ENCODE measurements at regions not wholly inside any gene's neighbourhood (a gene's known extent, or its start where the extent isn't known, plus 50 kb on each side); places are given as distances from the start of the nearest gene placed in this dataset.

DNA sequence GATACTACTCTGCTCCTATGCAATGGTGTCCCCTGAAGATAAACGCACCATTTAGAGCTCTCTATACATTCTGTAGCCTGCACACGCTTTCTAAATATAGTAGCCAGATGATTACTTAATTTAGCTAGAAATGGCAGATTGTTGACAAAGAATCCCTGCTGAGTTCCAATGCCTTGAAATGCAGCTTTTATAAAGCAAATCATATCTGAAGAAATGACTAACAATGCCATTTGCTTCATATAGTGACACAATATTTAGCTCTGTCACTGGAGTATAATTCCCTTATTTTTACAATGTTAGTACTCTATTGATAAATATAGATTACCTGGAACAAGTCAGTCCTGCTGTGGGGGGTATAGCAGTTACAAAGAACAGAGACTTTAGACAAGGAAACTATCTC, 166.2 kb downstream of the CDCA7 start:
- no peak for TF ChIP-seq EZH2 (IDR thresholded peaks at IDR 0.05; ENCODE audit: borderline replicate concordance, low read depth, low read length, poor library complexity, severe bottlenecking)
- Histone ChIP-seq H3K36me3 (ENCODE audit: insufficient read depth, low read length, poor library complexity, severe bottlenecking) (no peaks in the 10 kb centered on the region), H3K9me3 (ENCODE audit: low read depth, low read length, poor library complexity, severe bottlenecking) (peaks cover 6% of the 10 kb centered on the region), H3K4me1 (ENCODE audit: insufficient read depth, low read length, poor library complexity, severe bottlenecking) (no peaks in the 10 kb centered on the region), H3K27ac (ENCODE audit: low read depth, low read length, poor library complexity, severe bottlenecking) (no peak overlapping the region), H3K27me3 (replicated peaks; ENCODE audit: insufficient read depth, low read depth, low read length, poor library complexity) (peaks cover 46% of the 10 kb centered on the region), H3K4me3 (ENCODE audit: low read depth, low read length, poor library complexity, severe bottlenecking) (no peak overlapping the region)
- DNase-seq (ENCODE audit: low spot score): no peak
- POLR2A ChIA-PET (ENCODE audit: low non-redundant PET): no interaction called here
- CTCF ChIA-PET: no interaction called here
- no TSS peak for BruUV-seq (replicated peaks)
- intact Hi-C loops (cut with micrococcal nuclease; ENCODE audit: unreplicated experiment): no loop called here

DNA sequence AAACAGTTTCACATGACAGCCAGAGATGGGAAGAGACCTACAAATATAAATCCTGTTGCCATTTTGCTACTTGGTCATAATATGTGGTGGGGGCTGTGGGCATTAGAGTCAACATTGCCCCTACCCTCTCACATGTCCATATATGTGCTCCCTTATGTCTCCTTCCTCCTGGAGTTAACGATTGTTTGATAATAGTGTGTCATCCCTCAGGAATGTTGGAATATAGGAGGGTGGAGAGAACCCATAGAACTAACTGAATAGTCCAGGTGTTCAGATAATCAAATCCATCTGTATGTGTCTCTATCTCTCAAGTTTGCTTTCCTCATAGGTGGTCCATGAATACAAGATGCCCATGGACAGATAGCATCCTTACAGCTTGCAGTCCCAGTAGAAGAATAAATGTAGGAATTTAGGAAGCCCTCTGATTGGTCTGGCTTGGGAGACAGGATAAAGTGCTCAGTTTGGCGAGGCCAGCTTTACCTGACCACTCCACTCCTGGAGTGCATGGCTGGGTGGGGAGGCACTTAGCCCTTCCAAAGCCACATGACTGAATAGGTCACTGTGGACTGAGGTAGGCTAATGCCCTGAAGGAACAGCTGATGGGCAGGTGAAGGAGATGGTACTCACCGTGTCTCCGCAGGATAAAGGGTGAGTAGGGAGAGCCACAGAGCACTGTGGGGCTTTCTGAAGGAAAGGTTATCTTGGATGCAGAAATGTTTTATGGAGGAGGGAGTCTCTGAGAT, 166.9 kb downstream of the CDCA7 start:
- no peak overlapping the region for H3K4me3 ChIP-seq (ENCODE audit: low read depth, low read length, poor library complexity, severe bottlenecking)
- H3K27me3 ChIP-seq (replicated peaks; ENCODE audit: insufficient read depth, low read depth, low read length, poor library complexity): peaks cover 39% of the 10 kb centered on the region
- no peak for DNase-seq (ENCODE audit: low spot score)
- ChIA-PET POLR2A (ENCODE audit: low non-redundant PET) (no interaction called here), CTCF (no interaction called here)
- H3K36me3 ChIP-seq (ENCODE audit: insufficient read depth, low read length, poor library complexity, severe bottlenecking): no peaks in the 10 kb centered on the region
- H3K9me3 ChIP-seq (ENCODE audit: low read depth, low read length, poor library complexity, severe bottlenecking): peaks cover 6% of the 10 kb centered on the region
- H3K27ac ChIP-seq (ENCODE audit: low read depth, low read length, poor library complexity, severe bottlenecking): no peak overlapping the region
- no peak for TF ChIP-seq EZH2 (IDR thresholded peaks at IDR 0.05; ENCODE audit: borderline replicate concordance, low read depth, low read length, poor library complexity, severe bottlenecking)
- TF ChIP-seq, protein P1, sequence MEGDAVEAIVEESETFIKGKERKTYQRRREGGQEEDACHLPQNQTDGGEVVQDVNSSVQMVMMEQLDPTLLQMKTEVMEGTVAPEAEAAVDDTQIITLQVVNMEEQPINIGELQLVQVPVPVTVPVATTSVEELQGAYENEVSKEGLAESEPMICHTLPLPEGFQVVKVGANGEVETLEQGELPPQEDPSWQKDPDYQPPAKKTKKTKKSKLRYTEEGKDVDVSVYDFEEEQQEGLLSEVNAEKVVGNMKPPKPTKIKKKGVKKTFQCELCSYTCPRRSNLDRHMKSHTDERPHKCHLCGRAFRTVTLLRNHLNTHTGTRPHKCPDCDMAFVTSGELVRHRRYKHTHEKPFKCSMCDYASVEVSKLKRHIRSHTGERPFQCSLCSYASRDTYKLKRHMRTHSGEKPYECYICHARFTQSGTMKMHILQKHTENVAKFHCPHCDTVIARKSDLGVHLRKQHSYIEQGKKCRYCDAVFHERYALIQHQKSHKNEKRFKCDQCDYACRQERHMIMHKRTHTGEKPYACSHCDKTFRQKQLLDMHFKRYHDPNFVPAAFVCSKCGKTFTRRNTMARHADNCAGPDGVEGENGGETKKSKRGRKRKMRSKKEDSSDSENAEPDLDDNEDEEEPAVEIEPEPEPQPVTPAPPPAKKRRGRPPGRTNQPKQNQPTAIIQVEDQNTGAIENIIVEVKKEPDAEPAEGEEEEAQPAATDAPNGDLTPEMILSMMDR (conservative IDR thresholded peaks at IDR 0.05; ENCODE audit: low read depth, low read length): no peak
- intact Hi-C loops (cut with micrococcal nuclease; ENCODE audit: unreplicated experiment): no loop called here
- no TSS peak for BruUV-seq (replicated peaks)
- no peaks in the 10 kb centered on the region for H3K4me1 ChIP-seq (ENCODE audit: insufficient read depth, low read length, poor library complexity, severe bottlenecking)

DNA sequence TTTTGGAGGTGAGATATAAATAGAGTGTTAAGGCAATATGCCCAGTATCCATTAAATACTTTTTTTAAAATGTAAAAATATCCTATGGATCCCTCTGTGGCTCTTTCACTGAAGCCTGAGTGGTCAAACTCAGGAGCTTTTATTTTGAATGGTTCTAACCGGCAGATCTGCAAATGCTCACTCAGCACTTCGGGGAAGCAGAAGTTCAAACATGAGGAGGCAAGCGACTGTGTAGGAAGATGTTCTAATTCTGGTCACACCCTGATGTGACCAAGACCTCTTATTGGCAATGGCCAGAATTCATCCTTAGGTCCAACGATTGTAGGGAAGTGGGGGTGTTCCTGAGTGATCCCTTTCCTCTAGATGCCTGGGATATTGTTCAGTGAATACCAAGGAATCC, 168.8 kb downstream of the CDCA7 start:
- intact Hi-C loops (cut with micrococcal nuclease; ENCODE audit: unreplicated experiment): no loop called here
- no peak for DNase-seq (ENCODE audit: low spot score)
- ChIA-PET POLR2A (ENCODE audit: low non-redundant PET) (no interaction called here), CTCF (no interaction called here)
- no TSS peak for BruUV-seq (replicated peaks)
- Histone ChIP-seq H3K27me3 (replicated peaks; ENCODE audit: insufficient read depth, low read depth, low read length, poor library complexity) (peaks cover 34% of the 10 kb centered on the region), H3K4me3 (ENCODE audit: low read depth, low read length, poor library complexity, severe bottlenecking) (no peak overlapping the region), H3K4me1 (ENCODE audit: insufficient read depth, low read length, poor library complexity, severe bottlenecking) (no peaks in the 10 kb centered on the region), H3K36me3 (ENCODE audit: insufficient read depth, low read length, poor library complexity, severe bottlenecking) (no peaks in the 10 kb centered on the region), H3K27ac (ENCODE audit: low read depth, low read length, poor library complexity, severe bottlenecking) (no peak overlapping the region), H3K9me3 (ENCODE audit: low read depth, low read length, poor library complexity, severe bottlenecking) (peaks cover under 1% of the 10 kb centered on the region)
- TF ChIP-seq, protein P1 (conservative IDR thresholded peaks at IDR 0.05; ENCODE audit: low read depth, low read length): no peak
- TF ChIP-seq EZH2 (IDR thresholded peaks at IDR 0.05; ENCODE audit: borderline replicate concordance, low read depth, low read length, poor library complexity, severe bottlenecking): no peak

All from A673 (cell line).